Vagina (tissue), 2 donors: ENCODE measurements at regions not wholly inside any gene's neighbourhood (a gene's known extent, or its start where the extent isn't known, plus 50 kb on each side); places are given as distances from the start of the nearest gene placed in this dataset.

Experiments
- DNase-seq, 2 donors: peaks; one replicate each; pipeline ENCODE4 v3.0.0-alpha.2; 2017; ENCODE audit errors: extremely low spot score in 2 of 2
- H3K27ac ChIP-seq: fragments of 200-600 bp; sonication (generic); one replicate; pipeline ENCODE4 v1.5.1; 2019
- H3K27me3 ChIP-seq: fragments of 200-600 bp; sonication (generic); one replicate; pipeline ENCODE4 v1.5.1; 2019
- H3K36me3 ChIP-seq, 2 donors: fragments of 200-600 bp; sonication (generic); one replicate each; pipeline ENCODE4 v1.5.1; 2017 to 2019
- H3K4me1 ChIP-seq: fragments of 200-600 bp; sonication (generic); one replicate; pipeline ENCODE4 v1.5.1; 2019
- H3K4me3 ChIP-seq, 2 donors: fragments of 200-600 bp; sonication (generic); 1 replicate in 1 of 2; 2 replicates in 1 of 2; pipeline ENCODE4 v1.5.1; 2016 to 2019
- H3K9me3 ChIP-seq: fragments of 200-600 bp; sonication (generic); one replicate; pipeline ENCODE4 v1.5.1; 2019
- POLR2A ChIP-seq, 2 donors: fragments of 450-650 bp; IDR thresholded peaks; one replicate each; pipeline ENCODE4 v1.6.1; 2017; ENCODE audit warnings: antibody characterized with exemption in 2 of 2, mild to moderate bottlenecking in 2 of 2, moderate library complexity in 2 of 2
- POLR2AphosphoS5 ChIP-seq, 2 donors: sonication (generic); formaldehyde crosslinking; IDR thresholded peaks; one replicate each; pipeline ENCODE4 v1.9.0; 2017; ENCODE audit warnings: antibody characterized with exemption in 2 of 2, mild to moderate bottlenecking in 2 of 2, low read depth in 1 of 2; ENCODE audit not compliant: insufficient read depth in 1 of 2
- intact Hi-C: fragments of 100-400 bp; cut with DNase I; formaldehyde crosslinking; loops from one replicate; pipeline ENCODE4 v1.15.1; 2023
- TF ChIP-seq, protein P1 (sequence below), 3 experiments: fragments of 450-650 bp in 2 of 3; fragments of 200-600 bp in 1 of 3; sonication (generic) in 1 of 3; IDR thresholded peaks; one replicate each; pipeline ENCODE4 v1.5.1; 2017 to 2019; ENCODE audit warnings: antibody characterized with exemption in 3 of 3, mild to moderate bottlenecking in 2 of 3, moderate library complexity in 2 of 3

DNA sequence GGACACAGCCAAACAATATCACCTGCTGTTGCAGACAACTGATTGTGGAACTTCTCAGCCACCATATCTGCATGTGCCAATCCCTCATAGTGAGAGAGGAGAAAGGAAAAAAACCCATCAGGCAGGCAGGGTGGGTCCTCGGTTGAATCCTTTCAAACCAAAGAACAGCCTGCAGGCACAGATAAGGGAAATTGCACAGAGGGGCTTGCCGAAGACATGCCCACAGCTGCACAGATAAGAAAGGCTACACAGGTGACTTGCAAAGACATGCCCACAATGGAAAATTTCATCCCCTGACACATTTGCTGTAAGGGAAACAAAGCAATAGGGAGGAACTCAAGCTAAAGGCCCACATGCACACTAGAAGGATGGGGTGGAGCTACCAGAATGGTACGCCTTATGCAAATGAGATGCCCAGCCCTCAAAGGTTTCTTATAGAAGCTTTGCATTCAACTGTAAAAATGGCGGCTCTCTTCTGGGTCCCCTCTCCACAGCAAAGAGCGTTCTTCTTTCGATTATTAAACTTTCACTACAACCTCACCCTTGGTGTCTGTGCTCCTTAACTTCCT, 170.0 kb upstream of the TMPO start:
- no peaks in the 10 kb centered on the region for H3K36me3 ChIP-seq
- H3K27ac ChIP-seq, result no peak overlapping the region
- H3K4me1 ChIP-seq, result no peaks in the 10 kb centered on the region
- H3K9me3 ChIP-seq, result no peaks in the 10 kb centered on the region
- DNase-seq, result no peak
- H3K27me3 ChIP-seq, result no peaks in the 10 kb centered on the region
- no peak overlapping the region for H3K4me3 ChIP-seq
- intact Hi-C loops, result no loop called here
- TF ChIP-seq POLR2AphosphoS5 (IDR thresholded peaks at IDR 0.05; ENCODE audit: insufficient read depth in 1 of 2, low read depth in 1 of 2) (no peak), POLR2A (IDR thresholded peaks at IDR 0.05) (no peak)
- TF ChIP-seq, protein P1, sequence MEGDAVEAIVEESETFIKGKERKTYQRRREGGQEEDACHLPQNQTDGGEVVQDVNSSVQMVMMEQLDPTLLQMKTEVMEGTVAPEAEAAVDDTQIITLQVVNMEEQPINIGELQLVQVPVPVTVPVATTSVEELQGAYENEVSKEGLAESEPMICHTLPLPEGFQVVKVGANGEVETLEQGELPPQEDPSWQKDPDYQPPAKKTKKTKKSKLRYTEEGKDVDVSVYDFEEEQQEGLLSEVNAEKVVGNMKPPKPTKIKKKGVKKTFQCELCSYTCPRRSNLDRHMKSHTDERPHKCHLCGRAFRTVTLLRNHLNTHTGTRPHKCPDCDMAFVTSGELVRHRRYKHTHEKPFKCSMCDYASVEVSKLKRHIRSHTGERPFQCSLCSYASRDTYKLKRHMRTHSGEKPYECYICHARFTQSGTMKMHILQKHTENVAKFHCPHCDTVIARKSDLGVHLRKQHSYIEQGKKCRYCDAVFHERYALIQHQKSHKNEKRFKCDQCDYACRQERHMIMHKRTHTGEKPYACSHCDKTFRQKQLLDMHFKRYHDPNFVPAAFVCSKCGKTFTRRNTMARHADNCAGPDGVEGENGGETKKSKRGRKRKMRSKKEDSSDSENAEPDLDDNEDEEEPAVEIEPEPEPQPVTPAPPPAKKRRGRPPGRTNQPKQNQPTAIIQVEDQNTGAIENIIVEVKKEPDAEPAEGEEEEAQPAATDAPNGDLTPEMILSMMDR (IDR thresholded peaks at IDR 0.05), result no peak

DNA sequence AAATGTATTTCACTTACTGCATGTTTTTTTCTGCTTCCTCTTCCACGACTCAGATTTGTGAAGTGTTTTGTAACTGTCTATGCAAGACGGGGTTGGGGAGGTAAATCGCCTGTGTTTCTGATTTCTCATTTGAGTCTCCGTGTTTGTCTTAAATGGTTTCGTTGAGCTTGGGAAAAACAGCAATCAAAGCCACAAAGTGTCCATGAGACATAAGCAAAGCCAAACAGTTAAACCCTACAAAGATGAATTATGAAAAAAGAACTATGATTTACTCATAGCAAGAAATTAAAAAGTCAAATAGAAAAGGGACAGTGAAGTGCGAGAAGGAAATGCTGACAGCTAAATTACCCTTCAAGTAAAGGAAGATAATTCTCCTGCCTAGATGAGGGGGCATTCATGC, 164.3 kb upstream of the TMPO start:
- DNase-seq, result no peak
- H3K36me3 ChIP-seq, result no peaks in the 10 kb centered on the region
- no peaks in the 10 kb centered on the region for H3K9me3 ChIP-seq
- H3K4me1 ChIP-seq, result no peaks in the 10 kb centered on the region
- H3K4me3 ChIP-seq, result no peak overlapping the region
- intact Hi-C loops, result no loop called here
- TF ChIP-seq, protein P1 (IDR thresholded peaks at IDR 0.05), result no peak
- no peak for TF ChIP-seq POLR2AphosphoS5 (IDR thresholded peaks at IDR 0.05; ENCODE audit: insufficient read depth in 1 of 2, low read depth in 1 of 2)
- no peak for TF ChIP-seq POLR2A (IDR thresholded peaks at IDR 0.05)
- H3K27ac ChIP-seq, result no peak overlapping the region
- no peaks in the 10 kb centered on the region for H3K27me3 ChIP-seq

DNA sequence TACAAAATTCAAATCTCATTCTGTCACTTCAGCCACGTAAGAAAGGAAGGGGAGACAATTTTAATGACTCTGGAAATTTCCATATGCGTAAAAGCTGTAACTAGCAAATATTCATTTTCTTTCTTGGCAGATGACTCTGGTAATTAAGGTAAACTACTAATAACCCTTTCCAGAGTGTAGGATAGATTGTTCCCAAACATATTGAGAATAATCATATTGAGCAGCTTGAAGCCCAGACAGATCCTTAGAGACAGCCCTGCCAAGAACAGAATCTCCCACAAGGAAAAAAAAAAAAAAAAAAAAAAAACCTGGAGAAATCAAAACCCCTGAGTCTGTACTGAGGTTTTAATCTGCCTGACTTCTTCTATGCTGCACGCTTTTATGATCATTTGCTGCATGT, 163.6 kb upstream of the TMPO start:
- intact Hi-C loops, result no loop called here
- H3K4me1 ChIP-seq, result no peaks in the 10 kb centered on the region
- no peaks in the 10 kb centered on the region for H3K27me3 ChIP-seq
- TF ChIP-seq POLR2A (IDR thresholded peaks at IDR 0.05) (no peak), POLR2AphosphoS5 (IDR thresholded peaks at IDR 0.05; ENCODE audit: insufficient read depth in 1 of 2, low read depth in 1 of 2) (no peak)
- TF ChIP-seq, protein P1 (IDR thresholded peaks at IDR 0.05), result no peak
- H3K9me3 ChIP-seq, result no peaks in the 10 kb centered on the region
- H3K36me3 ChIP-seq, result no peaks in the 10 kb centered on the region
- DNase-seq, result no peak
- no peak overlapping the region for H3K27ac ChIP-seq
- H3K4me3 ChIP-seq, result no peak overlapping the region

DNA sequence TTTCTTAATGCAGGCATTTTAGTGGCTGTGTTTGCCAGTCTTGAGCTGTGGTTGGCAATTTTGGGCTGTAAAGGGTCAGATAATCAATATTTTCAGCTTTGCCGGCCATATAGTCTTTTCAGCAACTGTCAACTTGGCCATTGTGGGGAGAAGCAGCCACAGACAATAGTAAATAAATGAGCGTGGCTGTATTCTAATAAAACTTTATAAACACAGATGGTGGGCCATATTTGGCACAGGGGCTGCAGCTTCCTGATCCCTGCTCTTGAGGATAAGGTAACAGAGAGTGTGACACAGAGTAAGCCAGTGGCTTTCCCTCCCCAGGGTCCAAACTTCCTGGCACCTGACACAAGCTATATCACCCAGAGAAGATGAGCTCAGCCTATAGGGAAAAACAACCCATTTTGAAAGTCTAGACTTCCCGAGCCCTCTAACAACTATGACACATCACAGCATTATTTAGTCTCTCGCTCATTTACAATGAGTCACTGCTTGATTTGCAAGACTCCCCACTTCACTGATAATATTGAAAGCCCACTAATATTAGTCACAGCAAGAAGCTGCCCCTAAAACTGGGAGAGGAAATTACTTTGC, 163.1 kb upstream of the TMPO start:
- DNase-seq, result no peak
- H3K4me1 ChIP-seq, result no peaks in the 10 kb centered on the region
- no peaks in the 10 kb centered on the region for H3K27me3 ChIP-seq
- H3K4me3 ChIP-seq, result no peak overlapping the region
- H3K27ac ChIP-seq, result no peak overlapping the region
- intact Hi-C loops, result no loop called here
- TF ChIP-seq POLR2A (IDR thresholded peaks at IDR 0.05), result no peak
- TF ChIP-seq, protein P1 (IDR thresholded peaks at IDR 0.05), result no peak
- TF ChIP-seq POLR2AphosphoS5 (IDR thresholded peaks at IDR 0.05; ENCODE audit: insufficient read depth in 1 of 2, low read depth in 1 of 2), result no peak
- H3K36me3 ChIP-seq, result no peaks in the 10 kb centered on the region
- H3K9me3 ChIP-seq, result no peaks in the 10 kb centered on the region

DNA sequence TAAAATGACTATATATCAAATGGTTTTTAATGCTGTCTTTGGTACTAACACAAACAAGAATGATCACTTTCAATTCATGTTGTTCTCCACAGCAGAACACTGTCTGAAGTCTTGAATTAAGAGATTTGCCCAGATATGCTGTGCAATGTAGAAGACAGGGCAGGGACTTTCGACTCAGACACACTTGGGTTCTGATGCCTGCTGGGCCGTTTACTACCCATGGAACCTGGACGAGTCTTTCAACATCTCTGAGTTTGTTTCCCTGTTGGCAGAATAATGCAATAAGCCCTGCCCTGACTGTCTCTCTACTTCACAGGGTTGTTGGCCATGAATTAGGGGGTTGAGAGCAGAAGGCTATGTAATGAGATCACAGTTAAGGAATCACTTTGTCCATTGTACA, 162.6 kb upstream of the TMPO start:
- intact Hi-C loops, result no loop called here
- no peaks in the 10 kb centered on the region for H3K9me3 ChIP-seq

More for the DNA sequence above, 162.6 kb upstream of the TMPO start:
- no peak for DNase-seq
- no peaks in the 10 kb centered on the region for H3K27me3 ChIP-seq
- H3K4me1 ChIP-seq, result no peaks in the 10 kb centered on the region
- H3K4me3 ChIP-seq, result no peak overlapping the region
- TF ChIP-seq POLR2A (IDR thresholded peaks at IDR 0.05) (no peak), POLR2AphosphoS5 (IDR thresholded peaks at IDR 0.05; ENCODE audit: insufficient read depth in 1 of 2, low read depth in 1 of 2) (no peak)
- TF ChIP-seq, protein P1 (IDR thresholded peaks at IDR 0.05), result no peak
- H3K36me3 ChIP-seq, result no peaks in the 10 kb centered on the region
- H3K27ac ChIP-seq, result no peak overlapping the region
